WTC11 (cell line): ENCODE measurements at regions not wholly inside any gene's neighbourhood (a gene's known extent, or its start where the extent isn't known, plus 50 kb on each side); places are given as distances from the start of the nearest gene placed in this dataset.

ENCODE experiments used
- ATAC-seq: fragments of 200-7000 bp; cut with Tn5 transposase; 2 replicates; pipeline ENCODE4 v1.10.0; 2021; ENCODE audit warnings: mild to moderate bottlenecking, moderate library complexity
- CTCF ChIA-PET: fragments of 300-600 bp; sonication (Branson Sonifier 250); formaldehyde crosslinking; loops from one replicate; lab custom pipeline; 2021; ENCODE audit warnings: antibody characterized with exemption; lab: Charles Lee
- POLR2A ChIA-PET: fragments of 350-600 bp; sonication (Branson Sonifier 250); formaldehyde crosslinking; loops from one replicate; lab custom pipeline; 2021; ENCODE audit warnings: antibody characterized with exemption; lab: Charles Lee
- DNase-seq: peaks from one replicate; pipeline ENCODE4 v3.0.0; 2021; ENCODE audit warnings: low spot score
- H3K27ac Mint-ChIP-seq: 2 replicates; pipeline ENCODE4 v1.8.0; 2021; ENCODE audit warnings: mixed read lengths
- H3K27me3 Mint-ChIP-seq: 2 replicates; pipeline ENCODE4 v1.8.0; 2021; ENCODE audit warnings: low read depth, mild to moderate bottlenecking, moderate library complexity, mixed read lengths
- H3K36me3 Mint-ChIP-seq: 2 replicates; pipeline ENCODE4 v1.8.0; 2021; ENCODE audit warnings: mixed read lengths
- H3K4me1 Mint-ChIP-seq: 2 replicates; pipeline ENCODE4 v1.8.0; 2022; ENCODE audit warnings: mixed read lengths
- H3K4me3 Mint-ChIP-seq: 2 replicates; pipeline ENCODE4 v1.8.0; 2021; ENCODE audit warnings: mild to moderate bottlenecking, moderate library complexity, mixed read lengths
- H3K9me3 Mint-ChIP-seq: 2 replicates; pipeline ENCODE4 v1.8.0; 2021; ENCODE audit warnings: mixed read lengths
- ATF2 ChIP-seq: sonication (generic); formaldehyde crosslinking; IDR thresholded peaks from 2 replicates; pipeline ENCODE4 v1.8.1; 2022; ENCODE audit warnings: low read depth, missing genetic modification reagents, borderline replicate concordance
- ATF3 ChIP-seq: sonication (generic); formaldehyde crosslinking; conservative IDR thresholded peaks from 2 replicates; pipeline ENCODE4 v1.8.1; 2022; ENCODE audit warnings: mild to moderate bottlenecking, missing genetic modification reagents
- CTCF ChIP-seq: fragments of 200-600 bp; IDR thresholded peaks from 2 replicates; pipeline ENCODE4 v1.8.0; 2022; ENCODE audit warnings: antibody characterized with exemption
- E2F4 ChIP-seq: sonication (generic); formaldehyde crosslinking; IDR thresholded peaks from 2 replicates; pipeline ENCODE4 v1.8.1; 2022; ENCODE audit warnings: low read depth, mild to moderate bottlenecking, moderate library complexity, missing genetic modification reagents, borderline replicate concordance
- ELF4 ChIP-seq: sonication (generic); formaldehyde crosslinking; IDR thresholded peaks from 2 replicates; pipeline ENCODE4 v1.8.1; 2022; ENCODE audit warnings: low read depth, mild to moderate bottlenecking, moderate library complexity, missing genetic modification reagents
- EMX1 ChIP-seq: fragments of 250-450 bp; sonication (Bioruptor Pico); IDR thresholded peaks from 2 replicates; pipeline ENCODE4 v1.8.0; 2021; ENCODE audit warnings: mild to moderate bottlenecking
- FOXP4 ChIP-seq: sonication (generic); formaldehyde crosslinking; IDR thresholded peaks from 2 replicates; pipeline ENCODE4 v1.8.0; 2022; ENCODE audit warnings: mild to moderate bottlenecking, missing genetic modification reagents
- HMGA2 ChIP-seq: fragments of 250-450 bp; sonication (Bioruptor Pico); IDR thresholded peaks from 2 replicates; pipeline ENCODE4 v1.4.0; 2021; ENCODE audit warnings: mild to moderate bottlenecking, moderate library complexity
- IRF1 ChIP-seq: sonication (generic); formaldehyde crosslinking; IDR thresholded peaks from 2 replicates; pipeline ENCODE4 v1.8.0; 2023; ENCODE audit warnings: missing genetic modification reagents
- RELA ChIP-seq: sonication (generic); formaldehyde crosslinking; IDR thresholded peaks from 2 replicates; pipeline ENCODE4 v1.8.1; 2022; ENCODE audit warnings: missing genetic modification reagents, mild to moderate bottlenecking, borderline replicate concordance
- SP1 ChIP-seq: sonication (generic); formaldehyde crosslinking; conservative IDR thresholded peaks from 2 replicates; pipeline ENCODE4 v1.8.1; 2022; ENCODE audit warnings: missing genetic modification reagents
- STAT6 ChIP-seq: sonication (generic); formaldehyde crosslinking; conservative IDR thresholded peaks from 2 replicates; pipeline ENCODE4 v1.8.1; 2023; ENCODE audit warnings: mild to moderate bottlenecking, low read depth, missing genetic modification reagents, moderate library complexity
- ZNF138 ChIP-seq: sonication (generic); formaldehyde crosslinking; conservative IDR thresholded peaks from 2 replicates; pipeline ENCODE4 v1.8.1; 2022; ENCODE audit warnings: mild to moderate bottlenecking, moderate library complexity, missing genetic modification reagents
- ZNF232 ChIP-seq: sonication (generic); formaldehyde crosslinking; IDR thresholded peaks from 2 replicates; pipeline ENCODE4 v1.8.0; 2022; ENCODE audit warnings: mild to moderate bottlenecking, missing genetic modification reagents
- ZNF671 ChIP-seq: fragments of 250-450 bp; sonication (Bioruptor Pico); IDR thresholded peaks from 2 replicates; pipeline ENCODE4 v1.8.0; 2021; ENCODE audit warnings: mild to moderate bottlenecking

GRCh38 chr1:30197639-30198450 lies 525.5 kb downstream of the MATN1 start:
- DNase-seq (no peak), ATAC-seq (no peak)
- H3K9me3 Mint-ChIP-seq, result peaks cover 17% of the 10 kb centered on the region
- H3K27ac Mint-ChIP-seq, result no peak overlapping the region
- H3K4me3 Mint-ChIP-seq, result no peak overlapping the region
- CTCF ChIA-PET, result no interaction called here
- no peaks in the 10 kb centered on the region for H3K4me1 Mint-ChIP-seq
- POLR2A ChIA-PET, result no interaction called here
- TF ChIP-seq IRF1 (CRISPR knock-in tag) (no peak), ZNF138 (CRISPR knock-in tag) (no peak), SP1 (CRISPR knock-in tag) (no peak), STAT6 (no peak), EMX1 (CRISPR knock-in tag) (no peak), ATF3 (no peak), ELF4 (no peak), E2F4 (no peak), ZNF232 (CRISPR knock-in tag) (no peak), CTCF (no peak), HMGA2 (CRISPR knock-in tag) (no peak), FOXP4 (CRISPR knock-in tag) (no peak), ATF2 (CRISPR knock-in tag) (no peak), ZNF671 (CRISPR knock-in tag) (no peak), RELA (no peak)
- H3K36me3 Mint-ChIP-seq, result peaks cover 6% of the 10 kb centered on the region
- H3K27me3 Mint-ChIP-seq, result no peaks in the 10 kb centered on the region
